Panc1 (cell line): ENCODE measurements at regions not wholly inside any gene's neighbourhood (a gene's known extent, or its start where the extent isn't known, plus 50 kb on each side); places are given as distances from the start of the nearest gene placed in this dataset.

Source experiments
- ATAC-seq: fragments of 200-7000 bp; cut with Tn5 transposase; 2 replicates; pipeline ENCODE4 v1.9.1; 2020; ENCODE audit warnings: mild to moderate bottlenecking, moderate library complexity
- BruUV-seq: library from RNA; stranded (reverse); fragments of 400-500 nt; replicated peaks from 2 replicates; lab custom pipeline; 2021; lab: Mats Ljungman, UMichigan
- CTCF ChIA-PET: fragments of 300-600 bp; sonication (Branson Sonifier 250); formaldehyde crosslinking; loops from one replicate; lab custom pipeline; 2022; ENCODE audit warnings: antibody characterized with exemption; lab: Charles Lee
- POLR2A ChIA-PET: fragments of 300-600 bp; sonication (Branson Sonifier 250); formaldehyde crosslinking; loops from one replicate; lab custom pipeline; 2022; ENCODE audit warnings: antibody characterized with exemption; lab: Charles Lee
- DNase-seq: peaks from one replicate; pipeline ENCODE4 v3.0.0-alpha.2; 2010; ENCODE audit warnings: low read depth, low spot score
- H3K27ac ChIP-seq: 2 replicates; pipeline ENCODE4 v1.5.1; 2011; ENCODE audit warnings: mild to moderate bottlenecking, low read length, inconsistent platforms
- H3K27me3 ChIP-seq: fragments of 200-500 bp; sonication (Bioruptor generic); 2 replicates; pipeline ENCODE4 v1.6.0; 2014; ENCODE audit warnings: low read length, inconsistent platforms; ENCODE audit not compliant: control insufficient read depth, insufficient read depth
- H3K36me3 ChIP-seq: fragments of 200-500 bp; sonication (Bioruptor generic); 2 replicates; pipeline ENCODE4 v1.5.1; 2014; ENCODE audit warnings: inconsistent platforms, mild to moderate bottlenecking, low read length, moderate library complexity; ENCODE audit not compliant: control insufficient read depth, insufficient read depth
- H3K4me1 ChIP-seq: 2 replicates; pipeline ENCODE4 v1.5.1; 2011; ENCODE audit warnings: inconsistent platforms, mild to moderate bottlenecking, low read length, moderate library complexity; ENCODE audit not compliant: control insufficient read depth, insufficient read depth
- H3K4me3 ChIP-seq, 2 experiments: 2 replicates each; pipeline ENCODE4 v1.5.1; 2011 to 2012; ENCODE audit warnings: low read depth in 2 of 2, low read length in 2 of 2, mild to moderate bottlenecking in 2 of 2, inconsistent platforms in 1 of 2, moderate library complexity in 1 of 2
- H3K9me3 ChIP-seq: fragments of 200-500 bp; sonication (Bioruptor generic); 2 replicates; pipeline ENCODE4 v1.5.1; 2014; ENCODE audit warnings: low read depth, mild to moderate bottlenecking, inconsistent platforms, low read length, moderate library complexity; ENCODE audit not compliant: control insufficient read depth, insufficient read depth
- CTCF ChIP-seq: fragments of 450-650 bp; IDR thresholded peaks from 2 replicates; pipeline ENCODE4 v1.5.1; 2017; ENCODE audit warnings: mild to moderate bottlenecking
- POLR2AphosphoS5 ChIP-seq: IDR thresholded peaks from 2 replicates; pipeline ENCODE4 v1.6.1; 2012; ENCODE audit warnings: mild to moderate bottlenecking, low read depth, low read length, moderate library complexity
- REST ChIP-seq, 2 experiments: IDR thresholded peaks; 2 replicates each; pipeline ENCODE4 v1.6.1; 2011 to 2012; ENCODE audit warnings: low read depth in 2 of 2, control low read depth in 1 of 2, low read length in 1 of 2, mild to moderate bottlenecking in 1 of 2, moderate library complexity in 1 of 2; ENCODE audit not compliant: insufficient read depth in 1 of 2
- SIN3A ChIP-seq: IDR thresholded peaks from 2 replicates; pipeline ENCODE4 v1.6.1; 2012; ENCODE audit warnings: low read depth, mild to moderate bottlenecking, low read length, moderate library complexity, borderline replicate concordance; ENCODE audit not compliant: insufficient read depth
- TCF7L2 ChIP-seq: IDR thresholded peaks from 2 replicates; pipeline ENCODE4 v1.6.1; 2011; ENCODE audit warnings: mild to moderate bottlenecking, low read depth, low read length, inconsistent platforms
- in situ Hi-C: cut with HindIII; loops from 2 replicates; pipeline ENCODE4 v1.10.0; 2016; ENCODE audit warnings: low sequenced_read_pairs, low pct_unique_long_range_greater_than_20kb
- intact Hi-C: fragments of 100-400 bp; cut with micrococcal nuclease; formaldehyde crosslinking; loops from one replicate; pipeline ENCODE4 v1.10.0; 2022; ENCODE audit not compliant: unreplicated experiment

- ATAC-seq (no peak), DNase-seq (no peak)
- no peak for TF ChIP-seq CTCF
- no peak for TF ChIP-seq TCF7L2
- TF ChIP-seq POLR2AphosphoS5, result no peak
- no peak for TF ChIP-seq SIN3A
- no peak for TF ChIP-seq REST (IDR thresholded peaks at IDR 0.05; ENCODE audit: insufficient read depth in 1 of 2, low read depth in 2 of 2, low read length in 1 of 2)
- Histone ChIP-seq H3K36me3 (no peaks in the 10 kb centered on the region), H3K4me3 (no peak overlapping the region), H3K4me1 (peaks cover 28% of the 10 kb centered on the region), H3K27me3 (no peaks in the 10 kb centered on the region), H3K27ac (peak overlapping the region; percentile 85), H3K9me3 (no peaks in the 10 kb centered on the region)
- BruUV-seq, result no TSS peak
- in situ Hi-C loops, result no loop called here
- intact Hi-C loops, result no loop called here
- CTCF ChIA-PET, result no interaction called here
- POLR2A ChIA-PET, result interaction anchor here (0.6 to 0.7 kb wide), 2 partner anchors 100 to 746 kb away, joined by 3 to 4 read pairs; partner anchors contain the start of gene TLE3
Measured at GRCh38 chr15:70197945-70198361, 100.2 kb upstream of the TLE3 start.

GRCh38 chr15:70197318-70197944, 99.7 kb upstream of the TLE3 start:
- in situ Hi-C loops (no loop called here), intact Hi-C loops (no loop called here)
- Histone ChIP-seq H3K9me3 (no peaks in the 10 kb centered on the region), H3K36me3 (no peaks in the 10 kb centered on the region), H3K27me3 (no peaks in the 10 kb centered on the region), H3K27ac (peak overlapping the region; percentile 85), H3K4me1 (peaks cover 28% of the 10 kb centered on the region), H3K4me3 (no peak overlapping the region)
- DNase-seq, result no peak
- ChIA-PET CTCF (no interaction called here), POLR2A (interaction anchor here (0.6 to 0.7 kb wide), 2 partner anchors 100 to 745 kb away, joined by 3 to 4 read pairs; partner anchors contain the start of gene TLE3)
- no TSS peak for BruUV-seq
- TF ChIP-seq SIN3A, result no peak
- no peak for TF ChIP-seq TCF7L2
- TF ChIP-seq REST (IDR thresholded peaks at IDR 0.05; ENCODE audit: insufficient read depth in 1 of 2, low read depth in 2 of 2, low read length in 1 of 2), result no peak
- no peak for TF ChIP-seq CTCF
- TF ChIP-seq POLR2AphosphoS5, result no peak
- ATAC-seq, result no peak
